Gastroesophageal sphincter (tissue), 4 donors: ENCODE measurements at regions not wholly inside any gene's neighbourhood (a gene's known extent, or its start where the extent isn't known, plus 50 kb on each side); places are given as distances from the start of the nearest gene placed in this dataset.

Experiments used
- ATAC-seq: fragments of 150-250 bp; one replicate; pipeline ENCODE4 v1.9.1; 2016; ENCODE audit warnings: mild to moderate bottlenecking, moderate library complexity
- H3K27ac ChIP-seq, 4 donors: fragments of 200-600 bp; sonication (generic) in 3 of 4; 1 replicate in 3 of 4; 2 replicates in 1 of 4; pipeline ENCODE4 v1.5.1; 2016 to 2019
- H3K27me3 ChIP-seq: fragments of 200-600 bp; sonication (generic); one replicate; pipeline ENCODE4 v1.5.1; 2019
- H3K36me3 ChIP-seq, 2 donors: fragments of 200-600 bp; sonication (generic); one replicate each; pipeline ENCODE4 v1.5.1; 2019; ENCODE audit warnings: control low read depth in 1 of 2
- H3K4me1 ChIP-seq, 3 donors: fragments of 200-600 bp; sonication (generic); 1 replicate in 2 of 3; 2 replicates in 1 of 3; pipeline ENCODE4 v1.5.1; 2016 to 2019; ENCODE audit warnings: control low read depth in 2 of 3
- H3K4me3 ChIP-seq, 2 donors: fragments of 200-600 bp; sonication (generic); one replicate each; pipeline ENCODE4 v1.5.1; 2019; ENCODE audit warnings: mild to moderate bottlenecking in 1 of 2, moderate library complexity in 1 of 2
- H3K9me3 ChIP-seq, 3 donors: fragments of 200-600 bp; sonication (generic); one replicate each; pipeline ENCODE4 v1.5.1; 2017 to 2019; ENCODE audit warnings: control low read depth in 2 of 3
- CTCF ChIP-seq, 4 experiments: fragments of 200-600 bp in 2 of 4; fragments of 450-650 bp in 2 of 4; sonication (generic) in 1 of 4; IDR thresholded peaks; one replicate each; pipeline ENCODE4 v1.5.1; 2017 to 2019; ENCODE audit warnings: antibody characterized with exemption in 4 of 4, mild to moderate bottlenecking in 2 of 4, moderate library complexity in 2 of 4
- EP300 ChIP-seq: sonication (generic); formaldehyde crosslinking; IDR thresholded peaks from one replicate; pipeline ENCODE4 v1.6.1; 2017; ENCODE audit warnings: antibody characterized with exemption, mild to moderate bottlenecking
- POLR2A ChIP-seq, 2 donors: fragments of 450-650 bp; IDR thresholded peaks; one replicate each; pipeline ENCODE4 v1.6.1; 2017; ENCODE audit warnings: antibody characterized with exemption in 2 of 2, mild to moderate bottlenecking in 2 of 2, moderate library complexity in 1 of 2
- POLR2AphosphoS5 ChIP-seq: sonication (generic); formaldehyde crosslinking; IDR thresholded peaks from one replicate; pipeline ENCODE4 v1.6.1; 2017; ENCODE audit warnings: antibody characterized with exemption
- WGBS, 2 donors: methylation state at CpG; one replicate each; pipeline ENCODE4 v1.1.5; 2018; ENCODE audit warnings: low coverage in 1 of 2; 5-methylcytosine and 5-hydroxymethylcytosine counted together

DNA sequence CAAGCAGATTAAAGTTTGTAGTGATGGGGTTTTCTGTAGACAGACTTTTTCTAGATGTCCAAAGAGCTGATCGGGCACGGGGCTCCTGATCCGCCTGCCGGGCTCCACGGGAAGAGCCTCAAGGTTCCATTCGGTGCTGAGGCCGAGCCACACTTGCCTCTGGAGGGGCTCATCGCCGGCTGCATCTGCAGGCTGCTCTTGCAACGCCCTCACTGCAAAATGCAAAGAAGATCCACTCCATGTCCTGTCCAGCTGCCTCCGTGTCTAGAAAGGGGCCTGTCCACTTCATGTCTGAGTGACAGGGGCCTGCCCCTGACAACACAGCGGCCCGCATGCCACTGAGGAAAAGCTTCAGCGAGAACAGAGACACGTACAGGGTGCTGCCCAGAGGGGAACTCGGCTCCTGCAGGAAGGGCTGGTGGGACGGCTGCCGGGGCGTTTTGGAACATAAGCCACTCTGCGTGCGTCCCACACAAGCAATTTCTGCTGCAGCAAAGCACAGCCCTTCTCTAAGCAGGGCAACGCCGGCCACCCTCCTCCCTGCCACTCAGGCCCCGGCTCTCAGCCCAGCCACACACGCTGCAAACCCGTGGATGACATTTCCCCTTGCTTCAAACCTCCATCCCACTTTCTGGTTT, 53.6 kb upstream of the CTDP1 start:
- 75 to 90% methylated on average over 4 to 6 of the region's 26 CpGs for WGBS, 2 donors
- Histone ChIP-seq H3K27me3 (peaks cover 69% of the 10 kb centered on the region), H3K27ac (no peak overlapping the region), H3K4me3 (no peak overlapping the region), H3K4me1 (no peaks in the 10 kb centered on the region), H3K9me3 (no peaks in the 10 kb centered on the region), H3K36me3 (no peaks in the 10 kb centered on the region)
- no peak for ATAC-seq
- TF ChIP-seq POLR2AphosphoS5 (no peak), CTCF (IDR thresholded peaks at IDR 0.05) (no peak), POLR2A (IDR thresholded peaks at IDR 0.05) (no peak), EP300 (no peak)

DNA sequence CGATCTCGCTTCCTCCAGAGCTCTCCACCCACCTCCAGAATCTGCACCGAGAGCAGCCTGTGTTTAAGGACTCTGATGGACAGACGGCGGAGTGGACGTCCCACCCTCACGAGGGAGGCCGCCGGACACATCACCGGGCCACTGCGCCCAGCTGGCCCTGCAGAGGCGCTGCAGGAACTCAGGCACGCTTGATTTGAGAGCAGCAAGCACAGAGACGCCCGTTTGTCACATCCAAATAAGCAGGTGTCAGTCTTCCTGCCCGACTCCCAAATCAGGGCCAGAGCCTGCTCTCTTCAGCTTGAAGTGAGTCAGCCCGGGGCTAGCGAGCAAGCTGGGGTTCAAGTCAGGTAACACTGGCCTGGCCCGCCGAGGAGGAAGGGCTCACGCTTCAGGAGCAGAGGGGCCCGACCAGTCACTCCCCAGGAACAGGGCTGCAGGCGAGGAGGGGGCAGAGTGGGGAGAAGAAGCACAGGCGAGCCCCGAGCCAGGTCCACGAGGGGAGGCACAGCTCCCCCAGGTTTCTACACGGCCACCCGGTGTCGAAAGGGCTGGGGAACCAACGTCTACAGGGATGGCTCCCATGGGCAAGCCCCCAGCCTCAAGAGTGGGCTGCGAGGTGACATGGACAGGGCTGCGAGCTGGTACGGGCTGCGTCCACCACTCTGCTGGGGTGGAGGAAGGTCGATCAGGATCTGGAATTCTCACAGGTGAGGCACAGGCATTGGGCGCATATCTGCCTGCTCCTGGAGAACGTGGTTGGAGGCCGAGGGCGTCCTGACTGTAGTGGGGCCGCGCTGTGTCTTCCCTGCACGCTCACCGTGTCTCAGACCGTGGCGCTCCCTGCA, 52.5 kb upstream of the CTDP1 start:
- ATAC-seq = no peak
- no peaks in the 10 kb centered on the region for H3K36me3 ChIP-seq
- TF ChIP-seq POLR2A (IDR thresholded peaks at IDR 0.05) = no peak
- TF ChIP-seq EP300 = no peak
- no peak for TF ChIP-seq CTCF (IDR thresholded peaks at IDR 0.05)
- no peak for TF ChIP-seq POLR2AphosphoS5
- H3K4me1 ChIP-seq = no peaks in the 10 kb centered on the region
- H3K27me3 ChIP-seq = peaks cover 61% of the 10 kb centered on the region
- no peak overlapping the region for H3K27ac ChIP-seq
- H3K4me3 ChIP-seq = no peak overlapping the region
- 100% methylated on average over 1 of the region's 45 CpGs; no CpG with 5 or more reads in 1 of the 2 donors for WGBS, 2 donors
- H3K9me3 ChIP-seq = no peaks in the 10 kb centered on the region

GRCh38 chr18:79627750-79628294, 51.8 kb upstream of the CTDP1 start:
- Histone ChIP-seq H3K27me3 (peaks cover 55% of the 10 kb centered on the region), H3K9me3 (no peaks in the 10 kb centered on the region), H3K36me3 (no peaks in the 10 kb centered on the region), H3K4me1 (no peaks in the 10 kb centered on the region), H3K4me3 (no peak overlapping the region), H3K27ac (no peak overlapping the region)
- no peak for ATAC-seq
- TF ChIP-seq EP300 = no peak
- no peak for TF ChIP-seq POLR2AphosphoS5
- no peak for TF ChIP-seq CTCF (IDR thresholded peaks at IDR 0.05)
- no peak for TF ChIP-seq POLR2A (IDR thresholded peaks at IDR 0.05)
- 90 to 100% methylated on average over 2 to 9 of the region's 19 CpGs for WGBS, 2 donors

DNA sequence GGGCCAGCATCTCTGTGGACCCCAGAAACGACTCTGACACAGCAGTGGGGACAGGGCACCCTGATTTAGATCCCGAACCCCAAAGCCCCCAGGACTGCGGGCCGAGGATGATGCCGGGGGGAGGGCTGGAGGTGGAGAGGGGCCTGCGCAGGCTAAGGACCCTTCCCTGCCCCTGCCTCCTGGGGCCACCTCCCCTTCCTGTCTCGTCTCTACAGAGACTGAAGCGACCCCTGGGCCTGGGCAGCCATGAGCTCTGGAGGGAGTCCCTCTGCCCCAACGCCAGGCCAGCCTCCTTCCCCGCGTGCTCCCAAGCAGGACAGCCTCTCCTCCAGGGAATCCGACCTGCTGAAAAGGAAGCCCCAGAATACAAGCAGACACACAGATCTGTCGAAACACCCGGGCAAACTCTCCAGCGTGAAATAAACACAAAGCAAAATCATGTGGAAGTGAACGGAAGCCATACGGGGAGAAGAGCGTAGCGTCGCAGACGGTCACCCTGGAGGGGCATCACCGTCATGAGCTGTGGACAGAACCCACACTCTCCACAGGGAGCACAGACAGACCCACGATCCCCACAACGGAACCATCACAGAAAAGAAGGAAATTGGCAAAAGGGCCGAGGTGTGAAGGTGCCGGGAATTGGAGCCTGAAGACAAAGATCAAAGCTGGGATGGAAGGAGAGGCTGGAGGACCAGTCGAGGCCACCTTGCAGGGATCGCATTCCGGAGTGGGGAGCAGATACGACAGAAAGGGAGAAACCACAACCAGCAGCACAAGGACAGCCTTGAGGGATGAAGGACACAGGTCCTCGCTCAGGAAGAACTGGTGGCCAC, 51.0 kb upstream of the CTDP1 start:
- WGBS, 2 donors = 85 to 88% methylated on average over 14 to 24 of the region's 31 CpGs
- H3K9me3 ChIP-seq = no peaks in the 10 kb centered on the region
- no peak overlapping the region for H3K27ac ChIP-seq
- H3K4me3 ChIP-seq = no peak overlapping the region
- no peak for ATAC-seq
- TF ChIP-seq EP300 = no peak
- TF ChIP-seq POLR2AphosphoS5 = no peak
- no peak for TF ChIP-seq CTCF (IDR thresholded peaks at IDR 0.05)
- no peak for TF ChIP-seq POLR2A (IDR thresholded peaks at IDR 0.05)
- H3K36me3 ChIP-seq = no peaks in the 10 kb centered on the region
- no peaks in the 10 kb centered on the region for H3K4me1 ChIP-seq
- H3K27me3 ChIP-seq = peaks cover 50% of the 10 kb centered on the region
